Tongue (tissue), 1 donor: ENCODE measurements at regions not wholly inside any gene's neighbourhood (a gene's known extent, or its start where the extent isn't known, plus 50 kb on each side); places are given as distances from the start of the nearest gene placed in this dataset.
"Not testable (repeated sequence)": the region's sequence is repeated elsewhere in the genome, so short reads cannot be mapped to it uniquely, and the experiment has no call there.

Source experiments
- DNase-seq: peaks from one replicate; pipeline ENCODE4 v3.0.0-alpha.2; 2015

DNA sequence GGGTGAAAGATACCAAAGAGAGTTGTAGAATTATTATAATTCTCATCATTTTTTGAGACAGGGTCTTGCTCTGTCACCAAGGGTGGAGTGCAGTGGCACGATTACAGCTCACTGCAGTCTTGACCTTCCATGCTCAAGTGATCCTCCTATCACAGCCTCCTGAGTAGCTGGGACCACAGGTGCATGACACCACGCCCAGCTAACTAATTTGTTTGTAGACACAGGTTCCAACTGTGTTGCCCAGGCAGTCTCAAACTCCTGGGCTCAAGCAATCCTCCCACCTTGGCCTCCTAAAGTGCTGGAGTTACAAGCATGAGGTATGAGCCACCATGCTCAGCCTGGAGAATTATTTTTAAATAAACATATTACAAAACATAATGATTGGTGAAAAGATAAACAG lies 92.8 kb upstream of the MSH6 start:
- DNase-seq: no peak

DNA sequence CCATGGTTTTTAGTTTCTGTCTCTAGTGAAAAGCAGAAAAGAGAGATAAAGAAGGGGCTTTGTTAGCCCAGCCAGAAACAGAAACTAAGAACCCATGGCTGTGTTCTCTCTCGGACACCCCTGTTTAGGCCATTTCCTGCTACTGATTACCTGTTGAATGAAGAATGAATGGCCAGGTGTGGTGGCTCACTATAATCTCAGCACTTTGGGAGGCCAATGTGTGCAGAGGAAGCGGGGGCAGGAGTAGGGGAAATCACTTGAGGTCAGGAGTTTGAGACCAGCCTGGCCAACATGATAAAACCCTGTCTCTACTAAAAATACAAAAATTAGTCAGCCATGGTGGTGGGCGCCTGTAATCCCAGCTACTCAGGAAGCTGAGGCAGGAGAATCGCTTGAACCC lies 93.8 kb upstream of the MSH6 start:
- DNase-seq: not testable (repeated sequence)

DNA sequence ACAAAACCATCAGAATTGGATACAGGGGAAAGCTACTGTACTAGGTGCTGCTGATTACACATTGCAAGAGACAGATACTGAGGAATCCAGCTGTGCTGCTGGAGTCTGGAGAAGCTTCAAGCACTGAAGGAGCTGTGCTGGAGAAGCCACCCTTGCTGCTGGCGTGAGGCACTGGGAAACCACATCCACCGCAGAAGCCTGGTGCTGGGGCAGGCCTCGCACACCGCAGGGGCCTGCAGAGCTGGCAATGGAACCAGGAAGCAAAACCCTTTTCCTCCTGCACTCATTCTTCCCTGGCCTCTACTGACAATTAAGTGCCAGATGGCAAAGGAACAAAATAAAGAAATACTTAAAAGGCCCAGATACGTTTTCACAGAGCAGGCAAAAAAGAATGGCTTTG lies 94.4 kb upstream of the MSH6 start:
- no peak for DNase-seq

DNA sequence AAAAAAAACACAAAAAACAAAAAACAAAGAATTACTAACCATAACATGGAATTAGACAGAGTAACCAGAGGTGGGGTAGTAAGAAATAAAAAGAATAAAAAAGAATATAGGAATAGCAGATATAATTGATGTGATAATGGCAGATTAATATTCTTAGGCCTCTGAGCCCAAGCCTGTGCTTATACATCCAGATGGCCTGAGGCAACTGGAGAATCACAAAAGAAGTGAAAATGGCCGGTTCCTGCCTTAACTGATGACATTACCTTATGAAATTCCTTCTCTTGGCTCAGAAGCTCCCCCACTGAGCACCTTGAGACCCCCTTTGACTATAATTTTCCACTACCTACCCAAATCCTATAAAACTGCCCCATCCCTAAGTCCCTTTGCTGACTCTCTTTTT lies 95.1 kb upstream of the MSH6 start:
- no peak for DNase-seq

DNA sequence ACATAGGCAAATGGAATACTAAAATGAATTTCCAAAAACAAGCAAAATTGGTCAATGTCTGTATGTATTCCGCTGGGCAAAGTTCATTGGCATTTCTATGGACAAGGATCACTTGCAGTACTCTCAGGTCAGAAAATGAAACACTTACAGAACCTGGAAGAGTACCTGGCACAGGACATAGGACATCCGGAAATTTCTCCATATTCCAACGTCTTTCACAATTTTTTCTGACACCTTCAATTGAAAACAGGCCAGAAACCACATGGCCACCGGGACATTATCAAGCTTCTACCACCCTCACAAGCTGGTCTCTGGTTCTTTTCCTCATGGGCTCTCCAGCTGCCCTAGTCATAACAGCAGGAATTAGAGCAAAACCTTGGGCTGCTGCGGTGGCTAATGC lies 96.9 kb upstream of the MSH6 start:
- DNase-seq: no peak

DNA sequence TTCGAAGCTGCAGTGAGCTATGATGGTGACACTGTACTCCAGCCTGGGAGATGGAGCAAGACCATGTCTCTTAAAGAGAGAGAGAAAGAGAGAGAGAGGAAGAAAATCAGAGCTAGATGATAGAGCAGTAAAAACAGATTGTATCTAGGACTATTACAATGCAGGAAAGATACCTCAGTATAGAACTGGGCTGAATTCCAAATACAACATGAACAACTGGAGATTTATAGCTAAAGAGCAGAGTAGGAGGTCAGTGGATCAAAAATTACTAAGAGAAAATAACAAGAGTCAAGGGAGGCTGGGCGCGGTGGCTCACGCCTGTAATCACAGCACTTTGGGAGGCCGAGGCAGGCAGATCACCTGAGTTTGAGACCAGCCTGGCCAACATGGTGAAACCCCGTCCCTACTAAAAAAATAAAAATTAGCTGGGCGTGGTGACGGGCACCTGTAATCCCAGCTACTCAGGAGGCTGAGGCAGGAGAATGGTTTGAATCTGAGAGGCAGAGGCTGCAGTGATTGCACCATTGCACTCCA lies 100.7 kb upstream of the MSH6 start:
- DNase-seq: no peak

DNA sequence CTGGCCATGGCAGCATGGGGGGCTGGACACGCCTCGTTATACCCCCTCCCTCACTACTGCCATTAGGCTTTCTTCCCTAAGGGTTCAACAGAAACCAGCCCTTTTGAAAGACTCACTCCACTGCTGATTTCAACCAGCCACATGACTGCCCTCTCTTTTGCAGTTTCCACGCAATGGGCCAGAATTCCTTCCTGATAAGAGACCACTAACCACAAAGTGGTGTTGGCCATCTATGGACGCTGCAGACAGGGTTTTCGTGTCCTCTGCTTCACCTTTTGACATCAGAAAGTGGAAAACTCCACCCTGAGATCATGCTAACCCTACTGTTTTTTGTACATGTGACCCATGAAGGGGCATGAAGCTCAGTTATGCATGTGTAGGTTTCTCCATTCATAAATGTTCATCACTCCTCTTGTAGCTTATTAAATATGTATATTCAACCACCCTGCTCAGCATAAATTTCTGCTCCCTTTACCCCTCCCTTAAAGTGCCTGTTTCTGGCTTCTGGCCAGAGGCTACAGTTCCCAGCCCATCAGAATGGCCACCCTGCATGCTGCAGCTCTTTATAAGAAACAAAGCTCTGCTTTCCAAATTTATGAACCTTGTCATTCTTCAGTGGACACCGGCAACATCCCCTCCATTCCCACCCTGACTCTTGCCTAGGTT lies 105.6 kb upstream of the KCNK12 start:
- no peak for DNase-seq

DNA sequence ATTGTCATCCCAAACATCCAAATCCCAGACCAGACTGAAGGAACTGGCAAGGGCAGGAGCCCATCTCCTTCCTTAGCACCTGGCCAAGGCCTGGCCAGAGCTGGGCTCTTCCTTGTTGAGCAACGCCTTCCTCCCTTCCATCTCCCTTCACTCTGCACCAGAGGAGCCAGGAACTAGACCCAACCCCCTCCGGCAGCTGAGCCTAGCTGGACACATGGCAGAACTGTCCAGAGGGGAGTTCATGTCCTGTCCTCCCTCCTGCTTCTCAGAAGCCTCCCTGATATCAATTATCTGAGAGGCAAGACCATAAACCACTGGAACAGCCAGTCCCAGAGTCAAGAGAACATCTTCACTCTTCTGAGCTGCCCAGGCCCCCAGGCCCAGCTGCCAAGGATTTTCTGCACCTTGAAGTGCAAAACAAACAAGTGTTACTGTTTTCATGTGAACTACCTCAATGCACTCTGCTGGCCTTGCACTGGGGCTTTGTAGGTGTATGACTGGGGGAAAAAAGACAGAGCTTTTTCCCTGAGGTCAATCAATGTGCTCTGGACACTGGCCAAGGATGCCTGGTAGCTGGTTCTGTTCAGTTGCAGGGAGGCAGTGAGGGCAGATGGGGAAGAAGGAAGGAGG lies 104.5 kb upstream of the KCNK12 start:
- DNase-seq: no peak

DNA sequence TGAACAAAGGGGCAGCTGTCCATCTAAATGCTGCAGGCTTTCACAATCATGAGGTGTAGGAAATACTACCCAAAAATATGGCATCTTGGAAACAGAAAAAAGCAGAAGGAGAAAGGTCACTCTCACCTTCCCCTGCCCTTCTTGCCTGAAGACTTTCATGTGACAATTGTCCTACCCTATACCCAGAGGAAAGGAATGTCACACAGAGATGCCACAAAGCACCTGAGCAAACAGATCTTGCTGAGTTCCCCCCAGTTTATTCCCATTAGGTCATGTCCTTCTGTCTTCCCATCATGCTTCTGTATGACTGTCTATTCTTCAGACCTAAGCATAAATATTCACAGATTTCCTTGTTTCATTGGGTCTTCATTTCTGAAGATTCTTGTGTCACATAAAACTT lies 95.5 kb upstream of the KCNK12 start:
- no peak for DNase-seq

DNA sequence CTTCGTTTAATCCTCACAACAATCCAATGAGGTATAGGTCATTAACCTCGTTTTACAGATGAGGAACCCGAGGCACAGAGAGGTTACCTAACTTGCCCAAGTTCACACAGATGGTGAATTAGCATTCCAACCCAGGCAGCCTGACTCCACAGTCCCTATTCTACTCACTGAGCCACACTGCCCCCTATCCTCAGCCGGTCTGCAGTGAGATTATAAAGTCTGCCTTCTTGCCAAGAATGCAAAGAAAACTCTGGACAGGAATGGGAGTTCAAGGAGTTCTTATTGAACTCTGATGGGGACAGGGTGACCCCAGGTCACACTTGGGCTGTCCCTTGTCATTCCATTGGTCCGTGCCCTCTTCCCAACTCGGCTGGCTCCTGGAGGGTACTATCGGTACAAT lies 94.0 kb upstream of the KCNK12 start:
- DNase-seq: no peak

DNA sequence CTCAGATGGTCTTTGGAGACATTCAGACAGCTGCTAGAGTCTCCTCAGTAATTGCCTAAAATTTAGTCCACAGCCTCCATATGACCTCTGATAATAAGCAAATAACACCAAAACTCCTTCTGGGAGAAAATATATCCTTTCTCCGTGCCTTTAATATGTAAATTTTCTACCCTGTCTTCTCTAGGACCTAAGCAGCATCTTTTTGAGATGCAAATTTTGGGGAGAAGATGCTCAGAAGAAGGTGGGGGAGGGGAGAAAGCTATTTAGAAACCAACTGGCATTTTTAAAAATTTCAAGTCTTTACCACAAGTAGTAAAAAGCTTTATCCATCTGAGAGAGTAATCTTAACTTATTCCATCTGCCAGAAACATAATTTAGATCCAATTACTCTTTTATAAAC lies 91.8 kb upstream of the KCNK12 start:
- no peak for DNase-seq

DNA sequence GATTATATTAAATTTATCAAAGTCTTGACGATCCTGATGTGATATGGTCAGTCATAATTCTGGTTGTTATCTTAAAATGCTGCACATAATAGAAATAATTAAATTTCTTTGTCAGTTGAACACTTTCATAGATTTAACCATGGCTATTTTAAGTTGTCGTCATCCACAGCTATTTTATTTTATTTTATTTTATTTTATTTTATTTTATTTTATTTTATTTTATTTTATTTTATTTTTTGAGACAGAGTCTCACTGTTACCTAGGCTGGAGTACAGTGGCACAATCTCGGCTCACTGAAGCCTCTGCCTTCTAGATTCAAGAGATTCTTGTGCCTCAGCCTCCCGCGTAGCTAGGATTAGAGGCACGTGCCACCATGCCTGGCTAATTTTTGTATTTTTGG lies 90.5 kb upstream of the KCNK12 start:
- DNase-seq: no peak

DNA sequence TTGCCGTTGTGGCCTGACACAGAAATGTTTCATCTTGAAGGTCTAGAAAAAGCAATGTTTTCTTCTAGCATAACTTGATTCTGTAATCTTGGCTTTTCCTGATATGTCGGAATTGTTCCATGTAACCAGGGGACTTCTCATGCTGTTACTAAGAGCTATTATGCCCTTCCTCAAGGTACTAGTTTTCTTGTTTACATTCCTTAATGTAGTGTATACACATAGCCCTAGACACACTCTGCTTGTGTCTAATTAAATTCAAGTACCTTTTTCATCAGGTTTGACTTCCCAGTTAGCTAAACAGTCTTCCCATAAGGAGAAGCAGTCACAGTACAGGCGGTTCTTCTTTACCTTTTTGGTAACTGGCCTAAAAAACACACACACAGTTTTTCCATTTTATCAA lies 89.4 kb upstream of the KCNK12 start:
- DNase-seq: no peak

DNA sequence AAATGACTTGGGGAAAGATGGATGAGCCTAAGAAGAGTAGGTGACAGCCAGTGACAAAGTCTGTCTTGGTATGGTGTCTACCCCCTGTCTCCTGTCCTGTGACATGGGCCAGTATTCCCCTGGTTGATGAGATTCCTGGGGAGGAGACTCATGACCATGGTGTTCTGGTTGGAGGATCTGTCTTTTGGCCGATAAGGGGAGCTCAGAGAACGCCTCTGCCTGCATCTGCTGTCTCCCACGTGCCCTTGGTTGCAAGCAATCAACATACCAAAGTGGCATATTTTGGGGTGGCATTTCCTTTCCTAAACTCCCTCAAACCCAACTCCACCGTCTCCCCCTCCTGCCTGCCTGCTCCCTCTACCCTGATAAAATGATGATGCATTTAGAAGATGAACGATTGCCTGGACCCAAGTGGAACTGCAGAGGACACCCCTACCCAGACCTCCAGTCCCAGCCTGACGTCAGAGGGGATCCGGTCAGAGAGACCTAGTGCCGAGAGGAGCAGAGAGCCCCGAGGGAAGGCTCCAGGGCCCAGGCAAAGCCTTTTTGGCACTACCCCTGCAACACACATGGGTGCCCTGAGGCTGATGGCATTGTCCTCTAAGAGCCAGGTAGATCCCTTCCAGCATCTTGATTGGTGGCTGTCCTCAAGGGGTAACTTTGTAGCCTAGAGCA lies 88.0 kb upstream of the KCNK12 start:
- no peak for DNase-seq

DNA sequence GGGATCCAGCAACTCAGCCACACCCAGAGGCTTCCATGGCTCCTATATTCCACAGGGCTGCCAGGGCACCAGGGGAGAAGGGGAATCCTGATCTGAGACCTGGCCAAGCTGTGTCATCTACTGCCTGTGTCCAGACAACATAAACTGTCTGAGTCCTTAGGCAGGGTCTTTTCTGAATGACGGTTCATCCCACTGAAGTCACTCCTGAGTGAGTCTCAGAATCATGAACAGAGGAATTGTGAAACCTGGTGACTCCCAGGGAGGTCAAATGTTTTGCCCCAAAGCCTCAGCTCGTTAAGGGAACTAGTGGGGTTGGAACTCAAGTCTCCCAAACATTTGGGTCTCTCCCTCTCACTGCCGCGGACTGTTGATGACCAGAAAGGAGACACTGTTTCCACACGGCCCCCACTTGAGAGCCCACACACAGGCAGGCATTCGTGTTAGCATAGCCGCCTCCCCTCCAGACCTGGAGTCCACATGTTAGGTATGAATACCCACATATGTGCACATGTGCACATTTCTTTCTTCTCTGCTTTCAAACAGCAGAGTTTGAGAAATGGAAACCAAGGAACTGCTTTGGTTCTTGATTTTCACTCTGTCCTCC lies 87.2 kb upstream of the KCNK12 start:
- DNase-seq: no peak

DNA sequence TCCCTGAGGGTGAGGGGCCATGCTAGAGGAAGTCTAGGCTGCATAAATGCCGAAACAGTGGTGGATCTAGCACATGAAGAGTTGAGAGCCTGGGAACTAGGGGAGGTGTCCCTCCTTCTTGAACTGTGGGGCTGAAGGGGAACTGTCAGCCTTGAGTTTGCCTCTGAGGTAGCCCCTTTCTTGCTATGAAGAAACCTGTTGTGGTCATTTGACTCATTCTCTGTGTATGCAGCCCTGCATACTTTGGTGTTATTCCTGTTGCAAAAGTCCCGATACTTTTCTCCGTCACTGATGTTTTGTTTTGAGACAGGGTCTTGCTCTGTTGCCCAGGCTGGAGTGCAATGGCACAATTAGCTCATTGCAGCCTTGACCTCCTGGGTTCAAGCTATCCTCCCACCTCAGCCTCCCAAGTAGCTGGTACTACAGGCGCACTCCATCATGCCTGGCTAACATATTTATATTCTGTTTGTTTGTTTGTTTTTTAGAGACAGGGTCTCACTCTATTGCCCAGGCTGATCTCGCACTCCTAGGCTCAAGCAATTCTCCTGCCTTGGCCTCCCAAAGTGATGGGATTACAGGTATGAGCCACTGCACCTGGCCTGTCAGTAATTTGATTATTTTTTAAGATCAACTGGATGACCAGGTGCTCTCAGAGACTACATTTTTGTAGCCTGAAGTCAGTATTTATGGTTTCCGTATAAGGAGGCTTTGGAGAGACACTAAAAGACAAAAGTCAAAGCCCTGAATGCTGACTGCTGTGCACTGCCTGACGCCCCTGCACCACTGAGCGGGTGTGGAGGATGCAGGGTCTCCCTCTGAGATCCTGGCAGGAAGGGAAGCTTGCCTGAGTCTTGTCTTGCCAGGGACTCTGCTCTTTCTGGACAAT lies 86.2 kb upstream of the KCNK12 start:
- DNase-seq: no peak

DNA sequence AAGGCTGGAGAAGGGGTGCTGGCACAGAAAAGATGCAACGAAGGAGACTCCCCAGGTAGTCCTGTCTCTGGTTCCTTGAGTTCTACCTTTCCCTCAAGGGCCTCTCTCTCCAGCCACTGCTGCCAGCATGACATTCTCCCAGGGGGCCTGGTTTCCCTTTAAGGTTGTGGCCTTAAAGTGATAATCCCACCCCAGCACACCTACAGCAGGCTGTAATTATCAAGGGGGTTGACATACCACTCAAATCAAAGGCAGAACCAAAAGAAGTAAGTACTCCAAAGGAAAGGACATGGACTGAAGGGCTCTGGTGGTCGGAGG lies 84.7 kb upstream of the KCNK12 start:
- DNase-seq: no peak

DNA sequence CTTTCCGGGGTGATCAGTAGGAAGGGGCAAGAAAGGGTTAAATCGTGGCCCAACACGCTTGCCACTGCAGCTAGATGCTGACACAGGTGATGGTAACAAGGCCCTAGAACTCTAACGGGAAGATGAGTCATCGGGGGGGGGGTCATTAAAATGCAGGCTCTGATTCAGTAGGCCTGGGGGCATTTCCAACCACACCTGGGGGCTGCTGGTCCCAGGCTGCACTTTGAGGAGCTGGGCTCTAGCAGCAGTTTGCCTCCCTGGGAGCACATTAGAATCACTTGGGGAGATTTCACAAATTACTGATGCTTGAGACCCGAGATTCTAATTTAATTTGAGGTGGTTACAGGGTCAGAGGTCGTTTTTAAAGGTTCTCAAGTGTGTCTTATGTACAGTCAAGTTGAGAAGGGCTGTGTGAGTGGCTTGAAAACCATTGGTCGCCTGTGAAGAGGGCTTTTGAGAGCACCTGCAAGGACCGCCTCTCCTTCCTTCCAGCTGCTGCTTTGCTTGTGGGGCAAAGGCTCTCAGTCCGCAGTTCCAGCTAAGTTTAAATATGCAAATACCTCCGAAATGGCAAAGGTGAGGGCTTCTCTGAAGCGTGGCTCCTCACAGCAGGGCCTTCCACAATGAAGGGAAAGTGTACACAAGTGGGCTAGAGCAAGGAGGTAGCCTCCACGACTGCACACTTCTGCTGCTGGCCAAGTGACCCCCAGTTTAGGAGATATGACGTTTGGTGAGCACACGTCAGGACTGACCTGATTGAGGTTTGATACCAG lies 84.2 kb upstream of the KCNK12 start:
- no peak for DNase-seq

DNA sequence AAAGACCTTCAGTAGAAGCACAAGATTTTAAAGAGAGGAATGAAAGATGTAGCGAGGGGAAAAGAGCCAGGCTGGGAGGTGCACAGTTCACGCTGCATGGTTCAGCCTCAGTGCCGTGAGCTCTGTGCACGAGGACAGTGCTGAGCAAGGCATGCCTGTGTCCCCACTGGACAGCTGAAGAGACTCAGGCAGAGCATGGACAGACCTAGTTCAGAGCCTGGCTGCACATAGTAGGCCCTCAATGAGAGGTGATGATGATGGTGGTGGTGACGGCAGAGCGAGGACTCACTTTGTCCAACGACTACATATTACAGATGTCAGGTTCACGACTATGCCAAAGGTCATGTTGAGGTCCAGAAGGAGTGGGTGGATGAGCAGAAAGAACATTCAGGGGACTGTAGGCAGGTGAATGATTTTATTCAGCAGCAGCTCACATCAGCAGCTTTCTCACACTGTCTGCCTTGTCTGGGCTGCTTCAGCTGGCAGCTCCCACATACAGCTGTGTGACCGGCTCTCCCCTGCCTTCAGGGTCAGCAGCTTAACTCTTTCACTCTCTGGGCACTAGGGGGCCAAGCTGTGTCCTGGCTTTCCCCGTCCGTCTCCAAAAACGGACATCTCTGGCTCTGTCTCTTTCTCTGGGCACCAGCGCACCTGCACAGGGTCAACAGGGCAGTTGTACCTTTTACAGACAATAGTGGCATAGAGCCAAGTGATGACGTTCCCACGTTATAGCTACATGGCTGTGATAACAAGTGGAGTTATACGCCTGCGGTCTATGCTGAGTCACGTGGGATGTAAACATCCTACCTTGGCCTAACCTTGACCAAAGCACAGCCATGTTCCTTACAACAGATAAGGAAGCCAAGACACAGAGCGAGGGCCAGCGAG lies 83.4 kb upstream of the KCNK12 start:
- peak; percentile 53 for DNase-seq

DNA sequence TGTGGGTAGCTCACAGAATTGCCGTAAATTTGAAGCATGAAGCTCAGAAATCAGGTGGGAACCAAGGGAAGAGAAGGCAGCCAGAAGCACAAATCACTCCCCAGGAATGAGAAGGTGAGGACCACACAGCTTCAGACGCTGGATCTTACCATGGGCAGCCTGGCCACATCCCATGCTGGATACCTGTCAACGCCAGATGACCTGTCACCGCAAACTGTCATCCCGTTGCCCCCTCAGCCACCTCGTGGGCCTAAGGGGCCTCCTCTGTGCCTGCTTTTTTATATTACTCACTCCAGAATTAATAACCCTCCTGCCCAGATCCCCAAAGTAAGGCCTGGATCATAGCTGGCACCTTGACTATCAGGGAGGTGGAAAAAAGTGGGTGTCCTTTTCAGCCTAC lies 82.3 kb upstream of the KCNK12 start:
- DNase-seq: no peak
